IMR-90 (cell line): ENCODE measurements at regions not wholly inside any gene's neighbourhood (a gene's known extent, or its start where the extent isn't known, plus 50 kb on each side); places are given as distances from the start of the nearest gene placed in this dataset.

Experiments used
- ATAC-seq: fragments of 200-7000 bp; cut with Tn5 transposase; 2 replicates; pipeline ENCODE4 v1.9.1; 2020; ENCODE audit warnings: low read depth, mild to moderate bottlenecking, moderate library complexity
- BruUV-seq: library from RNA; stranded (reverse); fragments of 400-500 nt; replicated peaks from 2 replicates; lab custom pipeline; 2021; lab: Mats Ljungman, UMichigan
- CTCF ChIA-PET: fragments of 300-600 bp; formaldehyde crosslinking; extraction: SDS; loops from one replicate; lab custom pipeline; 2021; ENCODE audit warnings: antibody characterized with exemption; lab: Yijun Ruan, JAX
- POLR2A ChIA-PET: fragments of 300-600 bp; sonication (Branson Sonifier 250); formaldehyde crosslinking; loops from one replicate; lab custom pipeline; 2022; ENCODE audit warnings: antibody characterized with exemption; ENCODE audit not compliant: unreplicated experiment; lab: Charles Lee
- DNase-seq: peaks from one replicate; pipeline ENCODE4 v3.0.0; 2013
- H2AFZ ChIP-seq: replicated peaks from 2 replicates; pipeline ENCODE3; 2013; ENCODE audit warnings: low read length, mild to moderate bottlenecking; ENCODE audit not compliant: poor library complexity
- H2AK5ac ChIP-seq: 2 replicates; pipeline ENCODE4 v1.6.1; 2013; ENCODE audit warnings: low read depth, low read length, inconsistent platforms
- H2AK9ac ChIP-seq: replicated peaks from 2 replicates; pipeline ENCODE3; 2013; ENCODE audit warnings: mild to moderate bottlenecking, low read depth, low read length, moderate library complexity; ENCODE audit not compliant: poor library complexity
- H2BK120ac ChIP-seq: 2 replicates; pipeline ENCODE4 v1.6.1; 2013; ENCODE audit warnings: low read depth, low read length, inconsistent platforms
- H2BK15ac ChIP-seq: 3 replicates; pipeline ENCODE4 v1.6.1; 2013; ENCODE audit warnings: low read depth, low read length, inconsistent platforms
- H2BK20ac ChIP-seq: 2 replicates; pipeline ENCODE4 v1.6.1; 2013; ENCODE audit warnings: low read depth, mild to moderate bottlenecking, inconsistent platforms, low read length, moderate library complexity
- H2BK5ac ChIP-seq: 2 replicates; pipeline ENCODE4 v1.6.1; 2013; ENCODE audit warnings: mild to moderate bottlenecking, low read depth, low read length, inconsistent platforms; ENCODE audit not compliant: poor library complexity, severe bottlenecking
- H3K14ac ChIP-seq: replicated peaks from 2 replicates; pipeline ENCODE4 v1.6.1; 2013; ENCODE audit warnings: low read depth, low read length, inconsistent platforms
- H3K18ac ChIP-seq: 2 replicates; pipeline ENCODE4 v1.6.1; 2013; ENCODE audit warnings: low read depth, low read length, control low read depth
- H3K23ac ChIP-seq: 2 replicates; pipeline ENCODE4 v1.6.1; 2013; ENCODE audit warnings: low read depth, low read length, inconsistent platforms
- H3K27ac ChIP-seq: 2 replicates; pipeline ENCODE4 v1.5.1; 2013; ENCODE audit warnings: mild to moderate bottlenecking, control low read depth, low read length; ENCODE audit not compliant: insufficient read depth
- H3K27me3 ChIP-seq: 2 replicates; pipeline ENCODE4 v1.6.1; 2013; ENCODE audit warnings: low read length; ENCODE audit not compliant: control insufficient read depth, insufficient read depth
- H3K36me3 ChIP-seq: 2 replicates; pipeline ENCODE4 v1.6.1; 2013; ENCODE audit warnings: low read length, mixed read lengths; ENCODE audit not compliant: control insufficient read depth, insufficient read depth
- H3K4ac ChIP-seq: 2 replicates; pipeline ENCODE4 v1.6.1; 2013; ENCODE audit warnings: low read depth, low read length, inconsistent platforms
- H3K4me1 ChIP-seq: 2 replicates; pipeline ENCODE4 v1.6.1; 2013; ENCODE audit warnings: low read length, mixed read lengths; ENCODE audit not compliant: control insufficient read depth, insufficient read depth
- H3K4me2 ChIP-seq: 2 replicates; pipeline ENCODE4 v1.6.1; 2013; ENCODE audit warnings: low read depth, mild to moderate bottlenecking, control low read depth, low read length, moderate library complexity
- H3K4me3 ChIP-seq: 2 replicates; pipeline ENCODE4 v1.5.1; 2013; ENCODE audit warnings: low read depth, mild to moderate bottlenecking, control low read depth, low read length, moderate library complexity; ENCODE audit not compliant: insufficient read depth
- H3K56ac ChIP-seq: 2 replicates; pipeline ENCODE4 v1.6.1; 2013; ENCODE audit warnings: low read length, inconsistent platforms; ENCODE audit not compliant: insufficient read depth; ENCODE audit errors: extremely low read depth
- H3K79me1 ChIP-seq, 2 experiments: 2 replicates each; pipeline ENCODE4 v1.6.1; 2013; ENCODE audit warnings: low read length in 2 of 2, inconsistent platforms in 1 of 2, low read depth in 1 of 2
- H3K9ac ChIP-seq: 2 replicates; pipeline ENCODE4 v1.6.1; 2013; ENCODE audit warnings: low read depth, low read length, control low read depth
- H3K9me1 ChIP-seq: 2 replicates; pipeline ENCODE4 v1.6.1; 2013; ENCODE audit warnings: low read length, inconsistent platforms; ENCODE audit not compliant: insufficient read depth
- H3K9me3 ChIP-seq: 2 replicates; pipeline ENCODE4 v1.6.1; 2013; ENCODE audit warnings: low read length; ENCODE audit not compliant: control insufficient read depth, insufficient read depth
- H4K20me1 ChIP-seq: 2 replicates; pipeline ENCODE4 v1.6.1; 2013; ENCODE audit warnings: low read length, inconsistent platforms; ENCODE audit not compliant: insufficient read depth
- H4K5ac ChIP-seq: 2 replicates; pipeline ENCODE4 v1.6.1; 2013; ENCODE audit warnings: mild to moderate bottlenecking, low read depth, low read length, control low read depth
- H4K8ac ChIP-seq, 2 experiments: 2 replicates each; pipeline ENCODE4 v1.6.1; 2013; ENCODE audit warnings: low read depth in 2 of 2, low read length in 2 of 2, control low read depth in 1 of 2, inconsistent platforms in 1 of 2
- H4K91ac ChIP-seq: 2 replicates; pipeline ENCODE4 v1.6.1; 2013; ENCODE audit warnings: low read depth, low read length, inconsistent platforms; ENCODE audit not compliant: insufficient read depth
- BHLHE40 ChIP-seq: fragments of 150-350 bp; IDR thresholded peaks from 2 replicates; pipeline ENCODE4 v1.6.1; 2016; ENCODE audit warnings: mild to moderate bottlenecking, low read depth, low read length
- FOS ChIP-seq: fragments of 150-350 bp; IDR thresholded peaks from 2 replicates; pipeline ENCODE4 v1.6.1; 2016; ENCODE audit warnings: low read depth, low read length
- MAFK ChIP-seq: IDR thresholded peaks from 2 replicates; pipeline ENCODE4 v1.6.1; 2012; ENCODE audit warnings: low read depth, low read length, improper control_type of control experiment
- MAZ ChIP-seq: IDR thresholded peaks from 2 replicates; pipeline ENCODE4 v1.6.1; 2012; ENCODE audit warnings: low read depth, mild to moderate bottlenecking, low read length, improper control_type of control experiment, moderate library complexity, borderline replicate concordance
- NFE2L2 ChIP-seq: fragments of 150-350 bp; IDR thresholded peaks from 2 replicates; pipeline ENCODE4 v1.6.1; 2016; ENCODE audit warnings: low read depth, mild to moderate bottlenecking, low read length
- POLR2A ChIP-seq: IDR thresholded peaks from 2 replicates; pipeline ENCODE4 v1.6.1; 2012; ENCODE audit warnings: mild to moderate bottlenecking, low read depth, low read length
- RAD21 ChIP-seq: IDR thresholded peaks from 2 replicates; pipeline ENCODE4 v1.6.1; 2012; ENCODE audit warnings: low read length, improper control_type of control experiment
- RFX5 ChIP-seq: IDR thresholded peaks from 2 replicates; pipeline ENCODE4 v1.8.0; 2012; ENCODE audit warnings: low read depth, mild to moderate bottlenecking, low read length, moderate library complexity
- WGBS, 2 experiments: methylation state at CpG; one replicate each; pipeline versions ENCODE4 v1.1.5 to v1.1.7; 2013; ENCODE audit warnings: missing lambda C conversion rate in 2 of 2; ENCODE audit not compliant: insufficient read length in 1 of 2; ENCODE audit errors: extremely low coverage in 2 of 2; 5-methylcytosine and 5-hydroxymethylcytosine counted together
- dilution Hi-C: fragments of 300-500 bp; cut with HindIII; formaldehyde crosslinking; loops from one replicate; pipeline ENCODE4 v1.14.3; 2018; ENCODE audit warnings: low sequenced_read_pairs; ENCODE audit not compliant: unreplicated experiment
- in situ Hi-C: fragments of 300-500 bp; cut with MboI; formaldehyde crosslinking; loops from 3 replicates; pipeline ENCODE4 v1.14.3; 2019; ENCODE audit warnings: low sequenced_read_pairs, inconsistent platforms, mixed read lengths
- intact Hi-C: fragments of 100-400 bp; cut with micrococcal nuclease; formaldehyde crosslinking; loops from 2 replicates; pipeline ENCODE4 v1.10.0; 2022
- TF ChIP-seq, protein P1 (sequence below): fragments of 150-350 bp; IDR thresholded peaks from 2 replicates; pipeline ENCODE4 v1.6.1; 2017; ENCODE audit warnings: mild to moderate bottlenecking, antibody characterized with exemption, low read length, low read depth

DNA sequence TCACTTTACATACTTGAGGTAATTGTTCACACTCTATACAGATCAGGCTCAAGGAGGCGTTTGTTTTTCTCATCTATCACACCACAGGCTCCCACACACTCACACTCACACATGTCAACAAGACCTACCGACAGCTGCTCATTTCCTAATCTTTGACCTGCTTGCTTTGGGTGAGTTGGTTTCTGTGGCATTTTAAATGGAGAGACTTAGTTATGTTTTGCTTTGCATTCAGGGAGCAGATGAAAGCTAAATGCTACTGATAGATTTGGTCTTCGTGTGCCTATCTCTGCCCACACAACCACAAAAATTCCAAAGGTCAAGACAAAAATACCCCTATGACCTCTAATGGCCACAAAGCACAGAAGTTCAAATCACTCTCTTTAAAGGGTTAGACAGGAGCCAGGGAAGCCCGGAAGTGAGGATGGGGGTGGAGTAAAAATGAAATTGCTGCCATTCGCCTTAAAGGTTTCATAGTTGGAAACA lies 203.5 kb upstream of the G2E3 start:
- Histone ChIP-seq H3K9me3 (no peaks in the 10 kb centered on the region), H2BK120ac (no peak overlapping the region), H2BK20ac (no peak overlapping the region), H3K23ac (no peak overlapping the region), H3K18ac (no peak overlapping the region), H3K4me2 (no peak overlapping the region), H3K4me3 (no peak overlapping the region), H2BK15ac (no peak overlapping the region), H3K9ac (no peak overlapping the region), H4K8ac (no peak overlapping the region), H4K20me1 (no peaks in the 10 kb centered on the region), H2BK5ac (no peak overlapping the region), H3K36me3 (no peaks in the 10 kb centered on the region), H2AK5ac (no peak overlapping the region), H4K5ac (no peak overlapping the region), H3K27me3 (peaks cover 6% of the 10 kb centered on the region), H3K79me1 (no peaks in the 10 kb centered on the region), H2AFZ (no peak overlapping the region), H3K56ac (no peak overlapping the region), H3K4ac (no peak overlapping the region), H3K27ac (no peak overlapping the region), H4K91ac (no peak overlapping the region), H3K14ac (no peak overlapping the region), H3K9me1 (no peaks in the 10 kb centered on the region), H2AK9ac (no peak overlapping the region), H3K4me1 (no peaks in the 10 kb centered on the region)
- ATAC-seq = no peak
- dilution Hi-C loops (no loop called here), in situ Hi-C loops (no loop called here), intact Hi-C loops (no loop called here)
- WGBS, 2 experiments = no CpG with 5 or more reads among the region's 5 CpGs
- DNase-seq = no peak
- TF ChIP-seq RAD21 = no peak
- TF ChIP-seq BHLHE40 = no peak
- TF ChIP-seq POLR2A = no peak
- TF ChIP-seq NFE2L2 = no peak
- no peak for TF ChIP-seq MAFK
- TF ChIP-seq FOS = no peak
- no peak for TF ChIP-seq RFX5
- TF ChIP-seq, protein P1, sequence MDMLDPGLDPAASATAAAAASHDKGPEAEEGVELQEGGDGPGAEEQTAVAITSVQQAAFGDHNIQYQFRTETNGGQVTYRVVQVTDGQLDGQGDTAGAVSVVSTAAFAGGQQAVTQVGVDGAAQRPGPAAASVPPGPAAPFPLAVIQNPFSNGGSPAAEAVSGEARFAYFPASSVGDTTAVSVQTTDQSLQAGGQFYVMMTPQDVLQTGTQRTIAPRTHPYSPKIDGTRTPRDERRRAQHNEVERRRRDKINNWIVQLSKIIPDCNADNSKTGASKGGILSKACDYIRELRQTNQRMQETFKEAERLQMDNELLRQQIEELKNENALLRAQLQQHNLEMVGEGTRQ = no peak
- no peak for TF ChIP-seq MAZ
- ChIA-PET POLR2A (no interaction called here), CTCF (interaction anchor here (0.7 kb wide), 1 partner anchor 84 kb away, joined by 4 read pairs; no protein-coding TSS in a partner anchor)
- no TSS peak for BruUV-seq
